Muscle of arm (tissue), 1 donor: ENCODE measurements at regions not wholly inside any gene's neighbourhood (a gene's known extent, or its start where the extent isn't known, plus 50 kb on each side); places are given as distances from the start of the nearest gene placed in this dataset.

Experiments used
- DNase-seq: peaks from one replicate; pipeline ENCODE4 v3.0.0-alpha.2; 2013

DNA sequence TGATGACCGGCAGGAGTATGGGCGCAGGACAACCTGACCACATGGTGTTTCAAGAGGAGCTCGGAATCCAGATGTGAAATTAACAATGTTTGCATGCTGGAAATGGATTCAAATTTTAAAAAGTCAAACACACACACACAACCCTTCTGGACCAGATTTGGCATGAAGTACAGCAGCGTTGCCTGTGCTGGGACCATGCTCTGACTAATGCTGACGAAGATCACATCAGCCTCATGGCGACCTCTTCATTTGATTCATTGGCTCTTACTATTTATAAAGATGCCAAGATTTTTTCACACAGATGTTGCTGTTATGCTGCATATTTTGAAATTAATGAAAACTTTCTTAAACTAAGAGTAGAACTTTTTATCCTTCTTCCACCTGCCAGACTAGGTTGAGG, 926.6 kb upstream of the TMEM132C start:
- DNase-seq, result no peak

DNA sequence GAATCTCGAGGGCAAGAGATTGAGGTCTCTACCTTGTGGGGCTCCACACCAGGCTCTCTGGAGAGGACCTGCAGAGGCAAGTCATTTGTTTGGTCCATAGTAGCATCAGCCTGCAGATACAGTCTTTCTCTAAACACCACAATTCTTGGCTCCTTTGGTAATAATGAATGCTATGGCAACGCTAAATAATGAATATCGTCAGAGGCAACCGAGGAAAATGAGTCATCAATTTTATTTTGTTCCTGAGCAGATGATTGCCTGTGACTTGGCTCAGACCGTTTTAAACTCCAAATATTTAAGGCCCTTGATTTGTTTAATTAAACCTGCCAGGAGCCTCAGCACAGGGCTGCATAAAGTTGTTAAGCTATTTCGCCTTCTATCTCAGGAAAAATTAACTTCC, 924.1 kb upstream of the TMEM132C start:
- DNase-seq, result no peak

DNA sequence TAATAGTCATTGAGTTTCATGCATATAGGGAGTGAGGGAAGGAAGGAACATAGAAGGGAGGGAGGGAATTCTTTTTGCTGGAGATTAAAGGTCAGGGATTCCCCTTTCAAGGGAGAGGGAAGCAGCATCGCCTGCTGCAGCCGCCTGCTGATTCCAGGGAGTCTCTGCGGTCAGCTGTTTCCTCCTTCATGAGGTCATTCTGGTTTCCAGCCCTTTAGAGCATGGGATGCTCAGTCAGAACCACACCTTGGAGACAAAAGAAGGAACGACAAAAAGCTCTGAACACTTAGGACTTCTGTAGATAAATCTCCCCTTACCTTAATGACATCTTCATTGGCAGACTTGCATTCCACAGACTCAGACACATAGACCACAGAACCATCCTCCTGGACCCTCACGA, 923.0 kb upstream of the TMEM132C start:
- DNase-seq, result no peak

DNA sequence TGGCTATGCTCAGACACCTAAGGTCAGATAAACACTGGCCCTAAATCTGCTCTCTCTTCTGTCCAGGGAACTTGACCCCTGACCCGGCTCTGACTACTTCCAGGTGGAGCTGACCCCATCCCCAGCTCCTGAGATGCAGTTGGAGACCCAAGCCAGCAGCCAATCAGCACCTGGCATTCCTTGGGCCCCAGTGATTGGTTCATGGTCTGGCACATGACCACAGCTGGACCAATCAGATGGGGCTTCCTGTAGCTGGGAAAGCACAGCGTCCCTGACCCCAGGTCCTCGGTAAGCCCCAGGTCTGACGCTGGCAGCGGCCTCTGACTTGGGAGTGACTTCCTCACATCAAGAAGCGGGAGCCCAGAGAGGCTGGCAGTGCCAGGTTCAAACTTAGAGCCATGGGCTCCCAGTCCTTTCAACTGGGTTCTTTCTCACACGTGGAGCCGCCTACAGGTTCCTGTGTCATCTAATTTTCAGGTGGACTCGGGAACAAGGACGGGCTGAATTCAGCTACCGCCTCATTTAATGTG, 915.4 kb upstream of the TMEM132C start:
- DNase-seq, result no peak

DNA sequence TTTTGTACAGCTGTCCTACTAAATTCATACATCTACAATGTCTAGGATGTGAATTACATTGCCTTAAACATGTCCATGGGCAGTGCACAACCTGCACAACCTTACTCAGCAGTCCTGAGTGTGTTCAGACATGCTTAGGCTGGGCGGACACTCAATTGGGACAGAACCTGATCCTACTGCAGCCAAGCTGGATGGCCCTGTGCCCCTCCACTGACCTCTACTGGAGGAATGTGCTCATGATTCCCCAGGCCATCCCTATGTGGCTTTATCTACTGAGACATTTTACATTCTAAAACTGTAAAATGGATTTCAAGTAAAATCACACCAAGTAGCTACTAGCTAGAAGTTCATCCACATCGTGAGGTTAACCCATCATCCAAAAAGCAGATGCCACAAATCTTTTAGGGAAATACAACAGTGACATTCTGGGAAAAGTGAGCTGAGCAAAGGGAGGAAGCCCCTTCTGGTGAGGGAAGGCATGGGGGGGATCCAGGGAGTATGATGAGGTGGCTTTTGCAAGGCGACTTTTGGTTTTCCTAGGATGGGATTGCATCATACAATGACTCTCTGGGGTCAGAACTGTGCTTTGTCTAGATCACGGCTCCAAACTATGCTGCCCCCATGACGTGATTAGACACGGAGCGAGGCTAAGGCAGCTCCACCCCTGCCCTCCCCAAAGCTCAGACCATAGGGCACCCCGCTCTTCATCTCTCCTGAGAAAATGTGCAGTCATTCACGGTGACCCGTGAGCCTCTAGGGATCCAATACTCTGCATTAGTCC, 911.7 kb upstream of the TMEM132C start:
- no peak for DNase-seq

DNA sequence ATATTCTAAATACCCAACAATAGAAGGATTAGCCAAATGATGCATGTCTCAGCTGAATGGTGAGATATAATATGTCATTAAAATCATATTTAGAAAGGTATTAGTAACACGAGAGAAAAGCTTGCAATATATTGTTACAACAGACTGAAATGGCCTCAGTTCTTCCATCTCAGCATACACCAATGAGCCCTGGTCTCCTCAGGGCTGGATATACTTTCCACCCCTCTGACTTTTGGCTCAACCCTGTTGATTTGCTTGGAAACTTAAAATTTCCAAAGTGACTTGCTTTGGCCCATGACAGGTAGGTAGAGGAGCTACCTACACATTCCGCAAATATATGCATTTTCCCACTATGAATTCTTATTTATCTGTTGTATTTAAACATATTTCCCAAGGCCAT, 908.1 kb upstream of the TMEM132C start:
- DNase-seq, result peak; percentile 43

DNA sequence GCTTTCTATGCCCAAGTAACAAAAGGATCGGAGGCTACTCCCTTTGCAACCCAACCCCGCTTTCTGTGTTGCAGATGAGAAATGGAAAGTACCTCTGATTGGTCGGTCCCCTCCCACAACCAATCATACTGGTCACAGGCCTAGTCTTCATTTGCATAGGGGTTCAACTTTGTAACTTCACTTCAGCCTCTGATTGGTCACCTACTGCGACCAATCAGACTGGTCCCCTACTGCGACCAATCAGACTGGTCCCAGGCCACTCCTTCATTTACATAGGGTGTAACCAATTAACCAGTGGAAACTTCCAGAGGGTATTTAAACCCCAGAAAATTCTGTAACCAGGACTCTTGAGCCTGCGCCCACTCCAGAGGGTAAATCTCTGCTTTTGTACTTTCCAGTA, 906.4 kb upstream of the TMEM132C start:
- no peak for DNase-seq

DNA sequence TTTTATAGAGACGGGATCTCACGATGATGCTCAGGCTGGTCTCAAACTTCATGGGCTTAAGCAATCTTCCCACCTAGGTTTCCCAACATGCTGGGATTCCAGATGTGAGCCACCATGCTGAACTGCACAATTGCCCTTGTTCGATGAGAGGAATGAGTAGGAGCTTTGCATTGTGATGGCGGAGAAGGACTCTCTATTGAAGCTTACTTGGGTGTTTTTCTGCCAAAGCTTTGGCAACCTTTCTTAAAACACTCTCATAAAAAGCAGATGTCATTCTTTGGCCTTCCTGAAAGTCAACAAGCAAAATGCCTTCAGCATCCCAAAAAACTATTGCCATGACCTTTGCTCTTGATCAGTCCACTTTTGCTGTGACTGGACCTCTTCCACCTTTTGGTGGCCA, 904.8 kb upstream of the TMEM132C start:
- DNase-seq, result no peak

DNA sequence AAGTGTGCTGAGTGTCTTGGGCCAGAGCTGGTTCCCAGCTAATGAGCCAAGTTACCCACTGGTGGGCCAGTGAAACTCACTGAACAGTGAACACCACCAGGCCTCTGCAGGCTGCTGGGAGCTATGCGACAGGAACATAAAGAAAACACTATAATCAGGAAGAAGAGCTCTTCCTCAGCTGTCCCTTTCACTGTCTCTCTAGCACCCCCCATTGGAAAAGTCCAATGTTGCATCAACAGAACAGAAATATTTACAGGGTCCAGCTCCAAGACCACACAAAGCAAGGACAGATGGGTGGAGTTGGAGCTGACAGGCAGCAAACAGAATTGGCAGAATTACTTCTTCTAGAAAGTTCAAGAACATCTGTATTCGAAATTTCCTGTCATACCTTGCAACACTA, 903.6 kb upstream of the TMEM132C start:
- DNase-seq, result no peak

DNA sequence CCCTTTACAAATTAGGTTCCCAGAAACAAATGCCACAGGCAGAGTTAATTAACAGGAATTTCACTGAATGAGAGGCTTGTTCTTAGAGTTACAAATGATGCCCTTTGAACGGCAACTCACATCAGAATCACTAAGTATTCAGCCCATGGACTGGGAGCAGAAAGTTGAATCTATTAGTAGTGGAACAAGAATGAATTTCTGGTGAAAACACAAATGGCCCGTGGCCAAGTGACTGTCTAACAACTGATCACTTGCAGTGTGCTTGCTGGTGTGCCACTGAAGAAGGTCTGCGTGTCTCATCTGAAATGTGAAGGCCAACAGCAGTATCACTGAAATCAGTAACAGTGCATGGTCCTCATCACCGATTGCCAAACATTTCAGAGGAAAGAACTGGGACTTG, 893.4 kb upstream of the TMEM132C start:
- DNase-seq, result no peak

DNA sequence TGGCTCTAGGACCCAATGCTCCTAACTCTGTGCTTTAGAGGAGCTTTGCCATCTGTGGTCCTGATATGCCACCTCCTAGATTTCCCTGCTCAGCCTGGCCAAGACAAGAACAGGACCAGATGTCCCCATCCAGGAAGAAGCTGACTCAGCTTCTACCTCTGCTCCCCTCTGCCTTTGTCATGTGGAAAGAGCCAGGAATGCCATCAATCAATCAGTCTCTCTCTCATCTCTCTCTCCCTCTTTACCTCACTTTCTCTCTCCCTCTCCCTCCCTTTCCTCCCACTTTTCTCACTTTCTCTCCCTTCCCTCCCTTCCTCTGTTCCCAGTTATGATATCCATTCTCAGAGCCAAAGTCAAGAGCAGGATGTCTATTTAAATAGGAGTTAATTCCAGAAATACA, 892.5 kb upstream of the TMEM132C start:
- no peak for DNase-seq

DNA sequence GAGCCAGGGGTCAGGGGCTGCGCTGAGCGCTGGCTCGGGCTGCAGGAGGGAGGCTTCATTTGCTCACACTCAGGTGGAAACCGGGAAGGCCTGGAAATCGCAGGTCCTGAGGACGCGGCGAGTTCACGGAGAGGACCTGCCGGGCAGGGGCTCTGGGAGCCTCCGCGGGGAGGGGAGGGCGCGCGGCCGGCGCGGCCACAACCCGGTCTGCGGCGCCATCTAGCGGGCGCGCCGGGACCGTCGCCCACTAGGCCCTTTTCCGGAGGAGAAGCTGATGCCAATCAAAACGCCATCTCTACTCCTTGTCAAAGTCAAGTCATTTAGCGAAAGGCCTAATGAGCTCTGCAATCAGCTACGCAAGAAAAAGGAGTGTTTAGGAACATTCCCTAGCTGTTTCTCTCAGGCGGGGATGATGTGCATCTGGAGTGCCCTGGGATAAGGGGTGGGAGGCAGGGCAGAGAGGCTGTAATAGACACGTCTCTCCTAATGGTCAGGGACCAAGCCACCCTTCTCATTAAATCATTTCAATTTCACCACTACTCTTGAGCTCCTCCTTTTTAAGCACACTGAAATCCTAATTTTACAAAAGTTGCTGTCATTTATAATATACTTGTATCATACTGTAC, 885.8 kb upstream of the TMEM132C start:
- peak; percentile 31 for DNase-seq

DNA sequence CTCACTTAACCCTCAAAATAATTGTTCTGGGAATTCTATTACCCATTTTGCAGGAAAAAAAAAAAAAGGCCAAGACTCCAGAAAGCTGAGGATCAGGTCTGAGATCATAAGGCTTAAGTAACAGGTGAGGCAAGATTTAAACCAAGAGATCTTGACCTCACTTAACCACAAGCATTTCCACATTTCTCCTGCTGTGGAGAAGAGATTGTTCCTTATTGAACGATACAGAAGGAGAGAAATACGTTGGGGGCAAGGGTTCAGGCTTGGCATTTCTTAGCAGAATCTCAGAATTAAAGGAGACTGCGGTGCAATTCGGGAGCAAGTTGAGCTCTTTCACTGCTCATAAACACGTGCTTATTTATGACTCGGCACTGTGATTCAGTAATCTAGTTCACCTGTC, 885.3 kb upstream of the TMEM132C start:
- no peak for DNase-seq

DNA sequence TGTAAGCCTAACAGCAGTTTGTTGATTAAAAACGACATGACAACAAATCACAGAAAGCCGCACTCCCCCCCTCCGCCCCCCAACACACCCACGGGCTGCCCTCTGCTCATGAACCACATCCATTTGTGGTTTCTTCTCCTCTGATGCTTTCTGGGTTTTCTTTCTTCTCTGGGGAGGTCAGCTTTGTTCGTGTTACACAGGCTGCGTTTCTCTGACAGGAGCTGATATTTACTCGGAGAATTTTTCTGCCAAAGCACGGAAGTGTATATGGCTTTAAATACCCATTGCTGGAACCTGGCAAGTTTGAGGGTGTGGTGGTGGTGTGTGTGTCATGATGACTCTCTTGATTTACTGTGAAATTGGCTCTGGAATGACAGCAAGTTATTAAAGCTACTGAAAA, 883.7 kb upstream of the TMEM132C start:
- no peak for DNase-seq

DNA sequence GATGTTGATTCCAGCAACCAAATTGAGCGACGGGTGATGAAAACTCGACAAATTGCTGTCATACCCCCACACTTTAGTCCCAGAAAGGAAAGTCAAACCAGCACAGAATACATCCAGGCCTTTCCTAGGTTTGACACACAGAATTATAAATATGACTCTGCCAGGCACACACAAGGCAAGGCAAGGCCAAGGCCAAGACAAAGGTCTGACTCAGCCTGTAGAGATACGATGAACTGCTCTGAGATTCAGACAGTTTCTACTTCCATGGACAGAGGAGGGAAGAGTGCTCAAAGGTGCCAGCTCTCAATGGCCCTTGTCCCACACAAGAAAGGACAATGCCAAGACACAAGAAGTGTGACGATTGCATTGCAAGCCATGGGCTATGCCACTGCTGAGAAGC, 880.2 kb upstream of the TMEM132C start:
- no peak for DNase-seq

DNA sequence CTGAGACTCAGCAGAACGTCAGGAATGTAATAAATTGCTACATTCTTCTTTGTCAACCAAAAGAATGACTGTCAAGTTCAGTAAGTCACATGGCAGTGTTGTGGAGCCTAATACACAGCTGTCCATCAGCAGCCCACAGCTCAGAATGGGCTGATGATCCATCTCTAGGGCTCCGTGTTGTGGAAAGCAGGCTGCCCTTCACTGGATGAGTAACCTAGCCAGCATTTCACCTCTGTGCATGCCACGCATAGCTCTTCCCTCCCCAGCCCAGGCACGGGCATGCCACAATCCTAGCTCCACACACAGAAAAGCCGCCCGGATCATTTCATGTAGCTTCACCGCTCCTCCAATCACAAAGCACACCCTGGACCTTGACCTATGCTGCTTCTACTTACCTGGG, 878.0 kb upstream of the TMEM132C start:
- DNase-seq, result no peak

DNA sequence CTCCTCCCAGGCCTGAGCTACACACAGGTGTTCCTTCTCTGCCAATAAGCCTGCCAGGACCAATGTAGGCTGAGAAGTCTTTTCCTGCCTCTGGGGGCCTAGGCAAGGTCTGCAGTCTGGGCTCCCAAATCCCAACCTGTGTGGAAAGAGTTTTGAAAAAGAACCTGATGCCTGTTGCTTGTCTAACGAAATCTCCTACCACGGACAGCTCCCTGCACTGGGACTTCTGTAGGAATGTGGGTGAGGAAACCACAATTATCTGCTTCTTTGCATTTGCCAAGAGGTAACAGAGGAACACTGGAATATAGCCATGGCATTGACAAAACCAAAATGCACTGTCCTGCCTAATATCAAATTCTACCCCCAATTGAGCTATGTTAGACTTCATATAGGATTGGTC, 877.0 kb upstream of the TMEM132C start:
- DNase-seq, result peak; percentile 22

DNA sequence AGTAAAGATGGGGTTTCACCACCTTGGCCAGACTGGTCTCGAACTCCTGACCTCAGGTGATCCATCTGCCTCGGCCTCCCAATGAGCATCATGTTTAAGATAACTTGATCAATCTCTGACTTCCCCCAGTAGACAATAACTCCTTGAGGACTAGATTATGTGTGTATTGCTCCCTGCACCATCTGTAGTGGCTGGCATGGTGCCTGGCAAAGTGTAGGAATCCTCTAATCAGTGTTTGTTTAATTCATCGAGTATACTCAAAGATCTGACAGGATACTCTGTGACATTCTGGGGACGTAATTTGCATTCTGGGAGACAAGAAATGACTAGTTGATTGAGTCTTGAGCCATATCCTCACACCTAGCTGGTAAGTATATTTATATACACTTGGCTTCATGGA, 873.5 kb upstream of the TMEM132C start:
- no peak for DNase-seq

DNA sequence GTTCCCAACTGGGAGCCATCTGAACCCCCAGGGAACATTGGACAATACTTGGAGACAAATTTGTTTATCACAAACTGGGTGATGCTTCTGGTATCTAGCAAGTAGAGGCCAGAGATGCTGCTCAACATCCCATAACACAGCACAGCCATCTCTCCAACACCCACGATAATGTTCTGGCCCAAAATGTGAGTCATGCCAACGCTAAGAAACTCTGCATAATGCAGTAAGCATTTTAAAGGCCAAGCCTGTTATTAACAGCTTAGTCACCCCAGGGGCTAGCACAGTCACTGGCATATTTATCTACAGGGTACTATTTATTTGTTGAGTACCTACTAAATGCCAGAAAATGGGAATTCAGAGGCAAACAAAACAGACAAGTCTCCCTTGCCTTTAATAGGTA, 873.1 kb upstream of the TMEM132C start:
- no peak for DNase-seq

DNA sequence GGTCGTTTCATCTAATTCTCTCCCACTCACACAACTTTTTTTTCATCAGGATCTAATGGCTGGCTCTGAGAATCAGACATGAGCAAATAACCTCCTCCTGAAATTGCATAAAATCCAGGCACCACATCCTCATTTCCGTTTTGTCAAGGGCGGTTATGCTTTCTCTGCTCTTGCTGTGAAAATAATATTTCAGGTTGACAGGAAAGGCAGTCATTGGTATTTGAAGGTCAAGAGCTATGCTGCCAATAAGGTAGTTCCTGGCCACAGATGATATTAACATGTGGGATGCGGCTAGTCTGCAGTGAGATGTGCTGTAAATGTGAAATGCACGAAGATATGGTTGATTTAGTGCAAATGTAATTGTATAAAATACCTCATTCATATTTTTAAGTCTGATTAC, 870.2 kb upstream of the TMEM132C start:
- no peak for DNase-seq

DNA sequence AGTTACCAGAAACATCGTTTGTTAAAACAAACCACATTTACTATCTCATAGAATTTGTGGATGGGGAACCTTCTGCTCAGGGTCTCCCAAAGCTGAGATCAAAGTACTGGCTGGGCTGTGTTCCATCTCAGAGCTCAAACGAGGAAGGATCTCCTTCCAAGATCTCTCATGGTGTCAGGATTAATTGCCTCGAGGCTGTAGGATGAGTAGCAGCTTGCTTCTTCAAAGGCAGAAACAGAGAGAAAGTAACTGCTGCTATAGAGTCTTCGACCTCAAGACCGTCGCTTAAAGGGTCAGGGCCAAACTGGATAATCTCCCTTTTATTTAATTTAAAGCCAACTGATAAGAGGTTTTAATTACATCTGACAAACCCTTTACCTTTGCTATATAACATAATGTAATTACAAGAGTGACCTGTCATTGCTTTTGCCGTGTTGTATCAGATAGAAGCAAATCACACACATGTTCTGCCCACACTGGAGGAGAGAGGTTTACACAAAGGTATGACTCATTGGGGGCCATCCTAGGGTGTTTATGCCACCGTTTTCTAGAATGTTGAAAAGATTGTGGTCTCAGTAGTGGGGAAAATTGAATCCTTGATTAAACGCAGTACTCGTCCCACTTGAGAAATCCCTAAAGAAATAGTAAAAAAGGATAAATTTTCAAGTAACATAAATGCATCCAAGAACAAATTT, 868.8 kb upstream of the TMEM132C start:
- DNase-seq, result no peak

DNA sequence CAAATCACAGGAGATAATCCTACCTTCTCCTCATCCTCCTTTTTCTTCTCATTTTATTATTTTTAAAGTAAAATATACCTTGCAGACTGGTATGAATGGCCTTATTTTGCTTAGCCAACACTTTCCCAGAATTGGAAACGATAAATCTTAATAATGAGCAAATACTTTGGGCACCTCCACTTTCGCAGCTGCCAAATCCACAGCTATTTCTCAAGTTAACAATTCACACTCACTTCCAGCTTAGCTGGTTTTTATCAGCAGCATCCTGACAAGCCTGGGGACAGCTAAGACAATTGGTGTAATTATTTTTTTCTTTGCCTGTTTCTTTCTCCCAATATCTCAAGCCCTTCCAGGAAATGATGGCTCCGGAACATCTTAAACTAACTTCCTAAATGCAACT, 867.5 kb upstream of the TMEM132C start:
- DNase-seq, result no peak

DNA sequence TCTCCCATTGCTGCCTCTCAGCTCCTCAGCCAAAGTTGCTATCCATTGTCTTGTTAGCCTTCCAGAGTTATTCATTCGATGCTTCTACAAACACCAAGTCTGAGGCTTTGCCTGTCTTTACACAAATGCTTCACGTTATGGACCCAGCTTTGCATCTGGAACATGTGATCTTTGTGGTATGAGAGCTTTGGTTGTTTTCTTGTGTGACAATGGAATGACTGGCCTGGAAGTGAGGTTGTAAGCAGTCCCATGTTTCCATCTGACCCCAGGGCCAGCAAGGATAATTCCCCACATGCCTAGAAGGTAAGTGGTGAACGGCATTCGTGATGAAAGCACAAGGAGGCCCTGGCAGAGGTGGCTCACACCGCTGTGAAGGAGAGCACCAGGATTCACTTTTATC, 866.7 kb upstream of the TMEM132C start:
- no peak for DNase-seq
